HCT116 (cell line): ENCODE measurements at regions not wholly inside any gene's neighbourhood (a gene's known extent, or its start where the extent isn't known, plus 50 kb on each side); places are given as distances from the start of the nearest gene placed in this dataset.

Source experiments
- ATAC-seq: fragments of 200-7000 bp; cut with Tn5 transposase; 2 replicates; pipeline ENCODE4 v1.9.1; 2020; ENCODE audit warnings: mild to moderate bottlenecking, moderate library complexity
- BruUV-seq: library from RNA; stranded (reverse); fragments of 400-500 nt; replicated peaks from 2 replicates; lab custom pipeline; 2021; lab: Mats Ljungman, UMichigan
- CTCF ChIA-PET: fragments of 300-600 bp; sonication (Branson Sonifier 250); formaldehyde crosslinking; loops from one replicate; lab custom pipeline; 2021; ENCODE audit warnings: antibody characterized with exemption; lab: Charles Lee
- POLR2A ChIA-PET: fragments of 300-600, 350-600 bp; sonication (Branson Sonifier 250); formaldehyde crosslinking; loops from one replicate; lab custom pipeline; 2021; ENCODE audit warnings: antibody characterized with exemption; lab: Charles Lee
- RAD21 ChIA-PET, 2 experiments: fragments of 300-600 bp; sonication (Branson Sonifier 250); formaldehyde crosslinking; loops; one replicate each; lab custom pipeline; 2023; ENCODE audit warnings: low total read pairs in 2 of 2; ENCODE audit not compliant: uncharacterized antibody in 2 of 2, unreplicated experiment in 2 of 2, low non-redundant PET in 1 of 2; lab: Charles Lee
- DNase-seq: peaks from one replicate; pipeline ENCODE4 v3.0.0-alpha.2; 2010; ENCODE audit warnings: low read depth, low spot score
- H2AFZ ChIP-seq: fragments of 200-600 bp; shearing (Covaris generic), sonication (generic); 2 replicates; pipeline ENCODE4 v1.6.1; 2017; ENCODE audit warnings: low read depth, mixed run types, mixed read lengths, antibody characterized with exemption, low read length; ENCODE audit not compliant: poor library complexity, severe bottlenecking
- H3K27ac ChIP-seq: 2 replicates; pipeline ENCODE4 v1.5.1; 2012; ENCODE audit warnings: low read depth, low read length
- H3K27me3 ChIP-seq: fragments of 200-600 bp; sonication (generic); 2 replicates; pipeline ENCODE4 v1.6.1; 2016; ENCODE audit warnings: mixed run types, low read length, mixed read lengths; ENCODE audit not compliant: insufficient read depth
- H3K36me3 ChIP-seq, 2 experiments: fragments of 200-500 bp in 1 of 2; fragments of 200-600 bp in 1 of 2; sonication (Bioruptor generic) in 1 of 2; sonication (generic) in 1 of 2; 2 replicates each; pipeline versions ENCODE4 v1.5.1 to v1.6.1; 2014 to 2016; ENCODE audit warnings: low read length in 2 of 2, inconsistent platforms in 1 of 2, mixed read lengths in 1 of 2, mixed run types in 1 of 2; ENCODE audit not compliant: insufficient read depth in 2 of 2, control insufficient read depth in 1 of 2
- H3K4me1 ChIP-seq, 2 experiments: fragments of 200-600 bp in 1 of 2; sonication (generic) in 1 of 2; 2 replicates each; pipeline versions ENCODE4 v1.5.1 to v1.6.1; 2012 to 2017; ENCODE audit warnings: low read length in 2 of 2, inconsistent platforms in 1 of 2, mild to moderate bottlenecking in 1 of 2, mixed read lengths in 1 of 2, mixed run types in 1 of 2, moderate library complexity in 1 of 2; ENCODE audit not compliant: insufficient read depth in 2 of 2, control insufficient read depth in 1 of 2
- H3K4me2 ChIP-seq: fragments of 200-600 bp; sonication (generic); 2 replicates; pipeline ENCODE4 v1.6.1; 2017; ENCODE audit warnings: mixed run types, low read length, mixed read lengths
- H3K4me3 ChIP-seq, 2 experiments: fragments of 200-600 bp in 1 of 2; sonication (generic) in 1 of 2; replicated peaks in 1 of 2; 2 replicates each; pipeline ENCODE4 v1.5.1; 2011 to 2016; ENCODE audit warnings: low read length in 2 of 2, control low read depth in 1 of 2, low read depth in 1 of 2, mild to moderate bottlenecking in 1 of 2, mixed read lengths in 1 of 2, mixed run types in 1 of 2
- H3K79me2 ChIP-seq: fragments of 200-600 bp; sonication (generic); 2 replicates; pipeline ENCODE4 v1.6.1; 2017; ENCODE audit warnings: mild to moderate bottlenecking, mixed run types, low read length, moderate library complexity, mixed read lengths; ENCODE audit not compliant: insufficient read depth
- H3K9ac ChIP-seq: fragments of 200-600 bp; sonication (generic); 2 replicates; pipeline ENCODE4 v1.6.1; 2016; ENCODE audit warnings: low read length, mixed read lengths
- H3K9me2 ChIP-seq: fragments of 200-600 bp; sonication (generic), shearing (Covaris generic); 2 replicates; pipeline ENCODE4 v1.6.1; 2017; ENCODE audit warnings: mixed run types, mild to moderate bottlenecking, moderate library complexity; ENCODE audit not compliant: insufficient read depth
- H3K9me3 ChIP-seq, 2 experiments: fragments of 200-500 bp in 1 of 2; fragments of 200-600 bp in 1 of 2; sonication (Bioruptor generic) in 1 of 2; sonication (generic) in 1 of 2; 2 replicates each; pipeline ENCODE4 v1.6.1; 2014 to 2017; ENCODE audit warnings: low read length in 2 of 2, mixed read lengths in 2 of 2, inconsistent platforms in 1 of 2, low read depth in 1 of 2, mild to moderate bottlenecking in 1 of 2, mixed run types in 1 of 2, moderate library complexity in 1 of 2; ENCODE audit not compliant: control insufficient read depth in 1 of 2, insufficient read depth in 1 of 2
- H4K20me1 ChIP-seq: fragments of 200-600 bp; sonication (generic), shearing (Covaris generic); 2 replicates; pipeline ENCODE4 v1.6.1; 2017; ENCODE audit warnings: mixed run types, mild to moderate bottlenecking, moderate library complexity; ENCODE audit not compliant: insufficient read depth
- ATF3 ChIP-seq: IDR thresholded peaks from 2 replicates; pipeline ENCODE4 v1.6.1; 2012
- CEBPB ChIP-seq: IDR thresholded peaks from 2 replicates; pipeline ENCODE4 v1.6.1; 2012; ENCODE audit warnings: low read depth
- CTCF ChIP-seq, 3 experiments: fragments of 200-600 bp in 1 of 3; sonication (generic) in 1 of 3; IDR thresholded peaks in 2 of 3; conservative IDR thresholded peaks in 1 of 3; 2 replicates each; pipeline ENCODE4 v1.5.1; 2012 to 2017; ENCODE audit warnings: low read depth in 2 of 3, low read length in 2 of 3, antibody characterized with exemption in 1 of 3, borderline replicate concordance in 1 of 3, control low read depth in 1 of 3, mild to moderate bottlenecking in 1 of 3, mixed read lengths in 1 of 3, mixed run types in 1 of 3, moderate library complexity in 1 of 3; ENCODE audit not compliant: insufficient read depth in 1 of 3
- EGR1 ChIP-seq: IDR thresholded peaks from 2 replicates; pipeline ENCODE4 v1.6.1; 2012; ENCODE audit warnings: low read depth
- ELF1 ChIP-seq: IDR thresholded peaks from 2 replicates; pipeline ENCODE4 v1.6.1; 2012; ENCODE audit warnings: low read depth, borderline replicate concordance
- FOSL1 ChIP-seq: IDR thresholded peaks from 2 replicates; pipeline ENCODE4 v1.6.1; 2012; ENCODE audit warnings: low read depth
- JUND ChIP-seq: IDR thresholded peaks from 2 replicates; pipeline ENCODE4 v1.6.1; 2012
- POLR2A ChIP-seq: IDR thresholded peaks from 2 replicates; pipeline ENCODE4 v1.7.0; 2011; ENCODE audit warnings: borderline replicate concordance; ENCODE audit not compliant: insufficient read depth, insufficient read length; ENCODE audit errors: extremely low read depth
- RAD21 ChIP-seq: IDR thresholded peaks from 2 replicates; pipeline ENCODE4 v1.6.1; 2012; ENCODE audit warnings: low read depth, mild to moderate bottlenecking
- SIN3A ChIP-seq: IDR thresholded peaks from 2 replicates; pipeline ENCODE4 v1.6.1; 2012; ENCODE audit warnings: low read depth
- SRF ChIP-seq: IDR thresholded peaks from 2 replicates; pipeline ENCODE4 v1.6.1; 2012; ENCODE audit warnings: low read depth
- TCF7L2 ChIP-seq: IDR thresholded peaks from 2 replicates; pipeline ENCODE4 v1.7.0; 2011; ENCODE audit warnings: borderline replicate concordance, inconsistent platforms; ENCODE audit not compliant: insufficient read depth, insufficient read length; ENCODE audit errors: extremely low read depth
- ZBTB33 ChIP-seq: IDR thresholded peaks from 2 replicates; pipeline ENCODE4 v1.6.1; 2011; ENCODE audit warnings: mild to moderate bottlenecking, low read length, moderate library complexity; ENCODE audit not compliant: insufficient replicate concordance; ENCODE audit errors: extremely low read depth
- intact Hi-C: fragments of 100-400 bp; cut with micrococcal nuclease; formaldehyde crosslinking; loops from 2 replicates; pipeline ENCODE4 v1.10.0; 2022

DNA sequence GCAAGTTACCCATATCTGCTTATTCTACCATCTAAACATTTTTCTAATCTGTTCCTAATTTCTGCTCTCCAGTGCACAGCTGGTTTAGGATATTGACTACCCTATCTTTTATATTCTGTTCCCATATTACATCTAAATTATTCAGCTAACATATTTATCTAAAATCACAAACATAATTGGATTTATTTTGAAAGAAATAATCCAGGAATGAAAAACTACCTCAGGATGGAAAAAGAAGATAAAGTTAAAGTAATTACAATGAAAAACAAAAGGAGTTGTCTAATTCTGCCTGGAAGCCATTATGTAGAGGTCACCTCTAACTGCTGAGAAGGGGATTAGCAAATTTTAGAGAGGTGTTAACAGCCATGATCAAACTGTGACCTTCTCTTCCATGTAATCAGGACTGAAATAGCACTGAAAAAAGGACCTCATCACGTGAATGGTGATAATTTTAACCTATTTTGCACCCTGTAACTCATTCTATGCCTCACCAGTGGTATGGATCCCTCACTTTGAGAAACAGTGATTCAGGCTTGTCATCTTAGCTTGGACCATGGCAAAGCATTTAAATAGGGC, 653.3 kb downstream of the CDH11 start:
- no peak for ATAC-seq
- Histone ChIP-seq H3K4me1 (no peaks in the 10 kb centered on the region), H3K27ac (no peak overlapping the region), H3K4me3 (no peak overlapping the region), H3K4me2 (no peak overlapping the region), H3K27me3 (no peaks in the 10 kb centered on the region), H3K79me2 (no peaks in the 10 kb centered on the region), H4K20me1 (no peaks in the 10 kb centered on the region), H3K9me3 (peaks cover 5 to 22% of the 10 kb centered on the region in 2 experiments; a peak in 2 of 4 replicates), H3K36me3 (no peaks in the 10 kb centered on the region), H3K9me2 (no peaks in the 10 kb centered on the region), H2AFZ (no peak overlapping the region), H3K9ac (no peak overlapping the region)
- ChIA-PET RAD21 (no interaction called here), POLR2A (no interaction called here), CTCF (no interaction called here)
- TF ChIP-seq ATF3, result no peak
- no peak for TF ChIP-seq ELF1
- TF ChIP-seq EGR1, result no peak
- no peak for TF ChIP-seq SRF
- TF ChIP-seq FOSL1, result no peak
- no peak for TF ChIP-seq SIN3A
- no peak for TF ChIP-seq TCF7L2
- TF ChIP-seq CTCF (IDR thresholded peaks at IDR 0.05 in 2 of 3, conservative IDR thresholded peaks at IDR 0.05 in 1 of 3; ENCODE audit: borderline replicate concordance in 1 of 3, insufficient read depth in 1 of 3, low read depth in 2 of 3, low read length in 2 of 3), result no peak
- no peak for TF ChIP-seq POLR2A
- no peak for TF ChIP-seq JUND
- TF ChIP-seq CEBPB, result no peak
- TF ChIP-seq ZBTB33, result no peak
- no peak for TF ChIP-seq RAD21
- no peak for DNase-seq
- BruUV-seq, result no TSS peak
- intact Hi-C loops, result no loop called here
